Body of pancreas (tissue), 4 donors: ENCODE measurements at regions not wholly inside any gene's neighbourhood (a gene's known extent, or its start where the extent isn't known, plus 50 kb on each side); places are given as distances from the start of the nearest gene placed in this dataset.

ENCODE experiments used
- ATAC-seq: fragments of 150-250 bp; one replicate; pipeline ENCODE4 v1.9.1; 2016
- DNase-seq, 4 donors: peaks; one replicate each; pipeline ENCODE4 v3.0.0-alpha.2; 2019
- H3K27ac ChIP-seq, 4 donors: fragments of 200-600 bp; sonication (generic); 1 replicate in 3 of 4; 2 replicates in 1 of 4; pipeline versions ENCODE4 v1.5.1 to v1.6.1; 2016 to 2019; ENCODE audit warnings: mild to moderate bottlenecking in 1 of 4, mixed read lengths in 1 of 4, moderate library complexity in 1 of 4
- H3K27me3 ChIP-seq, 2 donors: fragments of 200-600 bp; sonication (generic); one replicate each; pipeline ENCODE4 v1.6.0; 2016; ENCODE audit warnings: mild to moderate bottlenecking in 1 of 2
- H3K36me3 ChIP-seq, 2 donors: fragments of 200-600 bp; sonication (generic); replicated peaks in 1 of 2; 2 replicates each; pipeline ENCODE4 v1.5.1; 2016; ENCODE audit warnings: low read depth in 2 of 2; ENCODE audit not compliant: insufficient read depth in 1 of 2
- H3K4me1 ChIP-seq: fragments of 200-600 bp; sonication (generic); one replicate; pipeline ENCODE4 v1.6.0; 2016
- H3K4me3 ChIP-seq, 2 donors: fragments of 200-600 bp; sonication (generic); 1 replicate in 1 of 2; 2 replicates in 1 of 2; pipeline ENCODE4 v1.5.1; 2016 to 2019
- H3K9me3 ChIP-seq, 3 donors: fragments of 200-600 bp; sonication (generic); 1 replicate in 2 of 3; 2 replicates in 1 of 3; pipeline ENCODE4 v1.5.1; 2016
- CTCF ChIP-seq, 7 experiments: fragments of 450-650 bp in 4 of 7; fragments of 200-600 bp in 3 of 7; sonication (generic) in 3 of 7; IDR thresholded peaks; one replicate each; pipeline ENCODE4 v1.5.1; 2016 to 2019; ENCODE audit warnings: antibody characterized with exemption in 7 of 7
- POLR2A ChIP-seq, 3 donors: fragments of 450-650 bp; IDR thresholded peaks; one replicate each; pipeline ENCODE4 v1.6.1; 2016; ENCODE audit warnings: antibody characterized with exemption in 3 of 3, mild to moderate bottlenecking in 2 of 3
- WGBS, 2 donors: methylation state at CpG; one replicate each; pipeline ENCODE4 v1.1.5; 2017; 5-methylcytosine and 5-hydroxymethylcytosine counted together
- intact Hi-C: fragments of 100-400 bp; cut with DNase I; formaldehyde crosslinking; loops from one replicate; pipeline ENCODE4 v1.15.1; 2023

GRCh38 chr1:14340002-14340785, 258.3 kb upstream of the KAZN start:
- Histone ChIP-seq H3K27me3 (no peaks in the 10 kb centered on the region), H3K4me1 (no peaks in the 10 kb centered on the region), H3K4me3 (no peak overlapping the region), H3K9me3 (no peaks in the 10 kb centered on the region), H3K36me3 (no peaks in the 10 kb centered on the region), H3K27ac (no peak overlapping the region)
- DNase-seq = no peak
- 33 to 35% methylated on average over 5 of the region's 5 CpGs for whole genome bisulfite sequencing, 2 donors
- intact Hi-C loops = no loop called here
- TF ChIP-seq POLR2A (IDR thresholded peaks at IDR 0.05) (no peak), CTCF (IDR thresholded peaks at IDR 0.05) (no peak)
- ATAC-seq = no peak

GRCh38 chr1:14341147-14341546, 257.3 kb upstream of the KAZN start:
- H3K27me3 ChIP-seq = no peaks in the 10 kb centered on the region
- DNase-seq (no peak), ATAC-seq (no peak)
- H3K9me3 ChIP-seq = no peaks in the 10 kb centered on the region
- H3K27ac ChIP-seq = no peak overlapping the region
- 65 to 76% methylated on average over 3 of the region's 3 CpGs for WGBS, 2 donors
- no peaks in the 10 kb centered on the region for H3K4me1 ChIP-seq
- no peak overlapping the region for H3K4me3 ChIP-seq
- H3K36me3 ChIP-seq = no peaks in the 10 kb centered on the region
- no peak for TF ChIP-seq CTCF (IDR thresholded peaks at IDR 0.05)
- no peak for TF ChIP-seq POLR2A (IDR thresholded peaks at IDR 0.05)
- intact Hi-C loops = no loop called here

- no peaks in the 10 kb centered on the region for H3K4me1 ChIP-seq
- WGBS, 2 donors = 53% methylated on average over 8 of the region's 8 CpGs
- no peak overlapping the region for H3K4me3 ChIP-seq
- H3K9me3 ChIP-seq = no peaks in the 10 kb centered on the region
- ATAC-seq (no peak), DNase-seq (no peak)
- H3K27ac ChIP-seq = no peak overlapping the region
- intact Hi-C loops = no loop called here
- H3K36me3 ChIP-seq = no peaks in the 10 kb centered on the region
- no peak for TF ChIP-seq POLR2A (IDR thresholded peaks at IDR 0.05)
- no peak for TF ChIP-seq CTCF (IDR thresholded peaks at IDR 0.05)
- H3K27me3 ChIP-seq = no peaks in the 10 kb centered on the region
Measured at GRCh38 chr1:14345946-14346550, 252.4 kb upstream of the KAZN start.

- DNase-seq (no peak), ATAC-seq (no peak)
- Histone ChIP-seq H3K27ac (no peak overlapping the region), H3K9me3 (no peaks in the 10 kb centered on the region), H3K36me3 (no peaks in the 10 kb centered on the region), H3K4me3 (no peak overlapping the region), H3K4me1 (no peaks in the 10 kb centered on the region), H3K27me3 (no peaks in the 10 kb centered on the region)
- TF ChIP-seq POLR2A (IDR thresholded peaks at IDR 0.05) = no peak
- TF ChIP-seq CTCF (IDR thresholded peaks at IDR 0.05) = no peak
- intact Hi-C loops = no loop called here
- WGBS, 2 donors = 49 to 81% methylated on average over 3 to 6 of the region's 6 CpGs
Measured at GRCh38 chr1:14347186-14347585, 251.3 kb upstream of the KAZN start.

GRCh38 chr1:14347776-14348175, 250.7 kb upstream of the KAZN start:
- 35 to 50% methylated on average over 3 of the region's 3 CpGs for WGBS, 2 donors
- TF ChIP-seq CTCF (IDR thresholded peaks at IDR 0.05) (no peak), POLR2A (IDR thresholded peaks at IDR 0.05) (no peak)
- H3K27me3 ChIP-seq = no peaks in the 10 kb centered on the region
- H3K36me3 ChIP-seq = no peaks in the 10 kb centered on the region
- H3K4me3 ChIP-seq = no peak overlapping the region
- H3K27ac ChIP-seq = no peak overlapping the region
- no peaks in the 10 kb centered on the region for H3K9me3 ChIP-seq
- intact Hi-C loops = no loop called here
- H3K4me1 ChIP-seq = no peaks in the 10 kb centered on the region
- DNase-seq (no peak), ATAC-seq (no peak)
